ENCODE measurements at regions not wholly inside any gene's neighbourhood (a gene's known extent, or its start where the extent isn't known, plus 50 kb on each side); places are given as distances from the start of the nearest gene placed in this dataset.

DNA sequence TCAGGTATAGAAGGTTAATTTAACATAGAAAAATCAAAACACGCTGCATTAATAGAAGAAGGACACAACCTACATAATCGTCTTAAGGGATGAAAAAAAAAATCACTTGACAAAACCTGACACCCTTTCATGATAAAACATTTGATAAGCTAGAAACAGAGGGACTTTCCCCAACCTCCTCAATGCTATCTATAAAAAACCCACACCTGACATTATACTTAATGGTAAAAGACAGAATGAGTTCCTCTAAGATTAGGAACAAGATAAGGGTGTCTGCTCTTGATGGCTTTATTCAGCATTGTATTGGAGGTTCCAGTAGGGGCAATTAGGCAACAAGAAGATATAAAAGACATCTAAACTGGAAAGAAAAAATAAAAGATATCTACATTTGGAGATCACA lies 69.9 kb upstream of the KBTBD8 start (continued):
- no peak for TF ChIP-seq SP1 (IDR thresholded peaks at IDR 0.05; ENCODE audit: low read depth, low read length)
- no peak for TF ChIP-seq SUZ12 (IDR thresholded peaks at IDR 0.05; ENCODE audit: low read length)

Data from H1 (cell line).